IPS DF 4.7 (cell line): ENCODE measurements at regions not wholly inside any gene's neighbourhood (a gene's known extent, or its start where the extent isn't known, plus 50 kb on each side); places are given as distances from the start of the nearest gene placed in this dataset.

Experiments
- DNase-seq: peaks from one replicate; pipeline ENCODE4 v3.0.0-alpha.2; 2013; ENCODE audit warnings: low spot score; ENCODE audit errors: extremely low read depth

- DNase-seq = no peak
These were observed 63.9 kb upstream of the MAF start for GRCh38 chr16:79664407-79664806.

GRCh38 chr16:79662669-79663313 lies 62.3 kb upstream of the MAF start:
- no peak for DNase-seq

- DNase-seq = no peak
These were observed 61.6 kb upstream of the MAF start for GRCh38 chr16:79662122-79662521.

GRCh38 chr16:79661578-79661977 lies 61.0 kb upstream of the MAF start:
- no peak for DNase-seq

- DNase-seq = no peak
These were observed 58.8 kb upstream of the MAF start for GRCh38 chr16:79659344-79659743.

- no peak for DNase-seq
These were observed 57.9 kb upstream of the MAF start for GRCh38 chr16:79658301-79659033.

GRCh38 chr16:79656553-79657115 lies 56.1 kb upstream of the MAF start:
- DNase-seq = no peak

- DNase-seq = no peak
These were observed 52.9 kb upstream of the MAF start for GRCh38 chr16:79653373-79653891.

GRCh38 chr16:79651363-79651762 lies 50.8 kb upstream of the MAF start:
- no peak for DNase-seq
